GM23248 (cell line): ENCODE measurements at regions not wholly inside any gene's neighbourhood (a gene's known extent, or its start where the extent isn't known, plus 50 kb on each side); places are given as distances from the start of the nearest gene placed in this dataset.

Experiments
- DNase-seq: peaks from one replicate; pipeline ENCODE4 v3.0.0-alpha.2; 2015
- H2AFZ ChIP-seq: fragments of 200-600 bp; sonication (generic); 2 replicates; pipeline ENCODE4 v1.6.1; 2016; ENCODE audit warnings: antibody characterized with exemption
- H3F3A ChIP-seq: fragments of 200-600 bp; sonication (generic); 2 replicates; pipeline ENCODE4 v1.6.1; 2016; ENCODE audit warnings: mild to moderate bottlenecking, antibody characterized with exemption, mixed run types; ENCODE audit not compliant: insufficient read depth
- H3K27ac ChIP-seq: fragments of 200-600 bp; sonication (generic); 2 replicates; pipeline ENCODE4 v1.5.1; 2016; ENCODE audit warnings: mild to moderate bottlenecking
- H3K27me3 ChIP-seq: fragments of 200-600 bp; sonication (generic); replicated peaks from 2 replicates; pipeline ENCODE4 v1.6.1; 2016; ENCODE audit warnings: mild to moderate bottlenecking; ENCODE audit not compliant: insufficient read depth
- H3K36me3 ChIP-seq: fragments of 200-600 bp; sonication (generic); 2 replicates; pipeline ENCODE4 v1.6.1; 2016; ENCODE audit warnings: low read depth, mild to moderate bottlenecking
- H3K4me1 ChIP-seq: fragments of 200-600 bp; sonication (generic); 2 replicates; pipeline ENCODE4 v1.6.1; 2016; ENCODE audit warnings: mild to moderate bottlenecking; ENCODE audit not compliant: insufficient read depth
- H3K4me2 ChIP-seq: fragments of 200-600 bp; sonication (generic); one replicate; pipeline ENCODE4 v1.6.1; 2016; ENCODE audit warnings: mild to moderate bottlenecking; ENCODE audit not compliant: unreplicated experiment
- H3K4me3 ChIP-seq: fragments of 200-600 bp; sonication (generic); 2 replicates; pipeline ENCODE4 v1.5.1; 2016; ENCODE audit warnings: mild to moderate bottlenecking
- H3K79me2 ChIP-seq: fragments of 200-600 bp; sonication (generic); 2 replicates; pipeline ENCODE4 v1.6.1; 2016; ENCODE audit warnings: mild to moderate bottlenecking; ENCODE audit not compliant: insufficient read depth
- H3K9ac ChIP-seq: fragments of 200-600 bp; sonication (generic); 2 replicates; pipeline ENCODE4 v1.6.1; 2016; ENCODE audit warnings: mild to moderate bottlenecking
- H3K9me2 ChIP-seq: fragments of 200-600 bp; sonication (generic); 2 replicates; pipeline ENCODE4 v1.6.1; 2016; ENCODE audit warnings: mixed run types, mild to moderate bottlenecking, moderate library complexity; ENCODE audit not compliant: insufficient read depth
- H3K9me3 ChIP-seq: fragments of 200-600 bp; sonication (generic); one replicate; pipeline ENCODE4 v1.6.1; 2017; ENCODE audit warnings: low read depth
- H4K20me1 ChIP-seq: fragments of 200-600 bp; sonication (generic); 2 replicates; pipeline ENCODE4 v1.6.0; 2016; ENCODE audit not compliant: insufficient read depth
- EZH2 ChIP-seq: fragments of 200-600 bp; sonication (generic); IDR thresholded peaks from 2 replicates; pipeline ENCODE4 v1.6.1; 2018; ENCODE audit warnings: antibody characterized with exemption, mild to moderate bottlenecking; ENCODE audit not compliant: insufficient read depth, poor library complexity, severe bottlenecking
- EZH2phosphoT487 ChIP-seq: fragments of 200-600 bp; sonication (generic); IDR thresholded peaks from 2 replicates; pipeline ENCODE4 v1.6.1; 2018; ENCODE audit warnings: antibody characterized with exemption, moderate library complexity, mild to moderate bottlenecking, low read depth; ENCODE audit not compliant: insufficient read depth
- WGBS, 2 experiments: methylation state at CpG; one replicate each; pipeline ENCODE4 v1.1.6; 2015 to 2017; ENCODE audit warnings: low lambda C conversion rate in 2 of 2, low coverage in 1 of 2; ENCODE audit errors: missing lambda C conversion rate in 2 of 2; 5-methylcytosine and 5-hydroxymethylcytosine counted together
- in situ Hi-C: fragments of 300-500 bp; cut with MboI; formaldehyde crosslinking; loops from 2 replicates; pipeline ENCODE4 v1.15.0; 2020

DNA sequence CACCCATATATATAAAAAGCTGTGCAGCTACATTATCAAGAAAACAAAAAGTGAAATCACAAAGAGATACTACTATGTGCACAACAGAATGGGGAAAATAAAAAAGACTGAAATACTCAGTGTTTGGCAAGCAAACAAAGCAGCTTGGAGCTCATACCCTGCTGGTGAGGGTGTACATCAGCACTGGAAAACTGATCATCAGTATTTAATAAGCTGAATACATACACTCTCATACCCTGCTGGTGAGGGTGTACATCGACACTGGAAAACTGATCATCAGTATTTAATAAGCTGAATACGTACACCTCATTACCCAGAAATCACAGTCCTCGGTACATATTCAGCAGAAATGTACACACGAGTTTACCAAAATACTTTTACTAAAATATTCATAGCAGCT, 220.8 kb downstream of the SPP2 start:
- DNase-seq, result no peak
- Histone ChIP-seq H3K4me3 (no peak overlapping the region), H3K36me3 (no peaks in the 10 kb centered on the region), H3K4me2 (no peak overlapping the region), H3F3A (no peaks in the 10 kb centered on the region), H3K27me3 (no peaks in the 10 kb centered on the region), H4K20me1 (no peaks in the 10 kb centered on the region), H3K27ac (no peak overlapping the region), H2AFZ (no peak overlapping the region), H3K9me2 (no peaks in the 10 kb centered on the region; the same call in 1 of the 2 replicates), H3K9me3 (no peaks in the 10 kb centered on the region), H3K9ac (no peak overlapping the region), H3K4me1 (peaks cover 8% of the 10 kb centered on the region), H3K79me2 (no peaks in the 10 kb centered on the region)
- in situ Hi-C loops, result no loop called here
- 54 to 59% methylated on average over 4 of the region's 4 CpGs for WGBS, 2 experiments
- TF ChIP-seq EZH2 (no peak), EZH2phosphoT487 (no peak)

GRCh38 chr2:234269769-234270204, 219.3 kb downstream of the SPP2 start:
- H3K79me2 ChIP-seq, result no peaks in the 10 kb centered on the region
- no peaks in the 10 kb centered on the region for H3K36me3 ChIP-seq
- H3K27ac ChIP-seq, result no peak overlapping the region
- peak overlapping the region; percentile 48; the same call in 1 of the 2 replicates for H2AFZ ChIP-seq
- no peaks in the 10 kb centered on the region for H4K20me1 ChIP-seq
- no peaks in the 10 kb centered on the region; the same call in 1 of the 2 replicates for H3K9me2 ChIP-seq
- in situ Hi-C loops, result no loop called here
- H3K9ac ChIP-seq, result no peak overlapping the region
- no peaks in the 10 kb centered on the region for H3F3A ChIP-seq
- DNase-seq, result peak; percentile 38
- TF ChIP-seq EZH2phosphoT487 (no peak), EZH2 (no peak)
- WGBS, 2 experiments, result 32 to 46% methylated on average over 2 of the region's 2 CpGs
- H3K4me2 ChIP-seq, result peak overlapping the region; percentile 12
- no peak overlapping the region for H3K4me3 ChIP-seq
- H3K27me3 ChIP-seq, result no peaks in the 10 kb centered on the region
- H3K9me3 ChIP-seq, result no peaks in the 10 kb centered on the region
- H3K4me1 ChIP-seq, result peaks cover 8% of the 10 kb centered on the region

DNA sequence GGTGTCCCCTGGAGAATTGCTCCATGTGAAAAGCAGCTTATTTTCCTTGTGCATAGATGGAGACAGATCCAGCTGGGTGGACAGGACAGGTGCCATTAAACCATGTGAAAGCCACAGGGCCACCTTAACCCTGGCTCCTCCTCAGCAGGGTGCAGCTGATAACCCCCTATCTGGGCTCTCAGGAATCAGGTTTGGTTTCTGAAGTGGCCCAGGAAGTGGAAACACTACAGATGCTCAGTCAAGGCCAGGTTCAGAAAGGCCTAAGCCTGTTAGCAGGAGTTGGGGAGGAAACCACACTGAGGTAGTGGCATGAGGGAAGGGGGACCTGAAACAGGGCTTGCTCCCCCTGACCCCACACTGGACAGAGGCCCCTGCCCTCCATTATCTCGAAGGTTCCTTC, 217.0 kb downstream of the SPP2 start:
- no peaks in the 10 kb centered on the region for H3K36me3 ChIP-seq
- no peaks in the 10 kb centered on the region for H3F3A ChIP-seq
- H3K4me2 ChIP-seq, result no peak overlapping the region
- H3K9me2 ChIP-seq, result no peaks in the 10 kb centered on the region; the same call in 1 of the 2 replicates
- no peaks in the 10 kb centered on the region for H3K27me3 ChIP-seq
- no peaks in the 10 kb centered on the region for H4K20me1 ChIP-seq
- H3K4me3 ChIP-seq, result no peak overlapping the region
- H3K27ac ChIP-seq, result no peak overlapping the region
- no peaks in the 10 kb centered on the region for H3K9me3 ChIP-seq
- H2AFZ ChIP-seq, result no peak overlapping the region
- H3K4me1 ChIP-seq, result peaks cover 8% of the 10 kb centered on the region
- no peaks in the 10 kb centered on the region for H3K79me2 ChIP-seq
- 59 to 79% methylated on average over 1 of the region's 1 CpG for WGBS, 2 experiments
- no peak for TF ChIP-seq EZH2
- TF ChIP-seq EZH2phosphoT487, result no peak
- no peak for DNase-seq
- in situ Hi-C loops, result no loop called here
- no peak overlapping the region for H3K9ac ChIP-seq

DNA sequence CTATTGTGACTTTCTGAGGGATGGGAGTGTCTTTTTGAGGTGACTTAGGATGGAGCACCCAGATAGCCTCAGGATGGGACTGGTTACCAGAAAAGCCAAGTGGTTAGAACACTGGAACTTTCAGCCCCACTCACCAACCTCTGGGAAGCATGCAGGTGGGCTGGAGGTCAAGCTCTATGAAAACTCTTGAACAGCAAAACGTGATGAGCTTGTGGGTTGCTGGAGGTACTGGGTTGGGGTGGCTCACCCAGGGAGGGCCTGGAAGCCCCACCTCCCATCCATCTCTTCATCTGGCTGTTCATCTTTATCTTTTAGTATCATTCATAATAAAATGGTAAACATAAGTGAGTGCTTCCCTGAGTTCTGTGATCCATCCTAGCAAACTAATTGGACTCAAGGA, 216.4 kb downstream of the SPP2 start:
- no peaks in the 10 kb centered on the region for H3K27me3 ChIP-seq
- H3K4me3 ChIP-seq, result no peak overlapping the region
- H3F3A ChIP-seq, result no peaks in the 10 kb centered on the region
- H3K9me3 ChIP-seq, result no peaks in the 10 kb centered on the region
- H3K79me2 ChIP-seq, result no peaks in the 10 kb centered on the region
- in situ Hi-C loops, result no loop called here
- H3K9me2 ChIP-seq, result no peaks in the 10 kb centered on the region; the same call in 1 of the 2 replicates
- H3K4me2 ChIP-seq, result no peak overlapping the region
- H2AFZ ChIP-seq, result no peak overlapping the region
- peaks cover 8% of the 10 kb centered on the region for H3K4me1 ChIP-seq
- TF ChIP-seq EZH2, result no peak
- no peak for TF ChIP-seq EZH2phosphoT487
- no peaks in the 10 kb centered on the region for H3K36me3 ChIP-seq
- WGBS, 2 experiments, result 64 to 83% methylated on average over 1 of the region's 1 CpG
- DNase-seq, result no peak
- H3K9ac ChIP-seq, result no peak overlapping the region
- H4K20me1 ChIP-seq, result no peaks in the 10 kb centered on the region
- H3K27ac ChIP-seq, result no peak overlapping the region

DNA sequence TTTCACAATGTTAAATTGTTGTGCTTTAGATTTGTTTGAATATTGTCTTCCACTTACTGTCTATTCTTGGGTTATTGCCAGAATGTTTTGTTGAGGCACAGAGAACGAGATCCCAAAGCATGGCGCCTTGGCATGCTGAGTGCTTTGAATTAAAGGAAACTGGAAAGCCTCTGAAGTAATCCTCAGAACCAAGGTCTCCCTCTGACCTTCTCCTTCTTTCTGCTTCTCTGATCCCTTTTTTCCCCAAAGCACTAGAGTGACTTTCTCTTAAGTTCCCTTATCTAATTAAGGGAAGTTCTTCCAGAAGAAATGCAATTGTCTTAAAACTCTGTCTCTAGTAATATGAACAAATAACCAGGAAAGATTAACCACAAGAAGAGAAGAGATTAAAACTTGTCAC, 214.7 kb downstream of the SPP2 start:
- Histone ChIP-seq H3K9me2 (no peaks in the 10 kb centered on the region; the same call in 1 of the 2 replicates), H3K4me1 (peaks cover 8% of the 10 kb centered on the region), H3K4me3 (no peak overlapping the region), H3K79me2 (no peaks in the 10 kb centered on the region), H4K20me1 (no peaks in the 10 kb centered on the region), H3K4me2 (no peak overlapping the region), H2AFZ (no peak overlapping the region), H3K36me3 (no peaks in the 10 kb centered on the region), H3K9ac (no peak overlapping the region), H3K9me3 (no peaks in the 10 kb centered on the region), H3F3A (no peaks in the 10 kb centered on the region), H3K27ac (no peak overlapping the region), H3K27me3 (no peaks in the 10 kb centered on the region)
- WGBS, 2 experiments, result 86 to 88% methylated on average over 2 of the region's 2 CpGs
- TF ChIP-seq EZH2phosphoT487 (no peak), EZH2 (no peak)
- no peak for DNase-seq
- in situ Hi-C loops, result no loop called here
